ENCODE measurements at regions not wholly inside any gene's neighbourhood (a gene's known extent, or its start where the extent isn't known, plus 50 kb on each side); places are given as distances from the start of the nearest gene placed in this dataset.

DNA sequence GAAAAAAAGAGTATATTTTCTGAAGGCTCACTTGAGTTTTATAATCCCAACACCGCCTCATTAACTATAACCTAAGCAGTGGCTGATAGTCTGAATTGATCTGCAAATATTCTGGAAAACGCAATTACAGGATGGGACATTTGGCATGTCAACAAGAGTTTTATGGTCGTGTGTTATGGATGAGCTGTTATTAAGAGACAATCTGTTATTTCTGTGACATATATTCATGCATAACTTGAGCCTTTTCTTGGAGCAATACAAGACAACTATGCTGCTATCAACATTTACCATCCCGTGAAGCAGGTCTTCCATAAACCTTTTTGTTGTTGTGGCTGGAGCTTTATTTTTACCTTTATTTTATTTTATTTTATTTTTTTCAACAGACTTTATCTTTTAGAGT is 164.4 kb downstream of the SCG2 start:
- H3K27ac ChIP-seq (replicated peaks in 1 of 4), result no peak overlapping the region
- peaks cover 0 to 6% (median 1%) of the 10 kb centered on the region in 4 donors for H3K4me1 ChIP-seq
- no peaks in the 10 kb centered on the region for H3K9me3 ChIP-seq
- TF ChIP-seq EP300 (IDR thresholded peaks at IDR 0.05) (no peak), CTCF (IDR thresholded peaks at IDR 0.05) (no peak), POLR2AphosphoS5 (IDR thresholded peaks at IDR 0.05) (no peak), POLR2A (IDR thresholded peaks at IDR 0.05; ENCODE audit: low read depth) (no peak)
- no peak overlapping the region for H3K4me3 ChIP-seq
- DNase-seq (ENCODE audit: extremely low spot score), result no peak
- H3K36me3 ChIP-seq, result no peaks in the 10 kb centered on the region
- intact Hi-C loops (cut with DNase I), result no loop called here
- no peaks in the 10 kb centered on the region for H3K27me3 ChIP-seq
- 83% methylated on average over 4 of the region's 4 CpGs for WGBS

DNA sequence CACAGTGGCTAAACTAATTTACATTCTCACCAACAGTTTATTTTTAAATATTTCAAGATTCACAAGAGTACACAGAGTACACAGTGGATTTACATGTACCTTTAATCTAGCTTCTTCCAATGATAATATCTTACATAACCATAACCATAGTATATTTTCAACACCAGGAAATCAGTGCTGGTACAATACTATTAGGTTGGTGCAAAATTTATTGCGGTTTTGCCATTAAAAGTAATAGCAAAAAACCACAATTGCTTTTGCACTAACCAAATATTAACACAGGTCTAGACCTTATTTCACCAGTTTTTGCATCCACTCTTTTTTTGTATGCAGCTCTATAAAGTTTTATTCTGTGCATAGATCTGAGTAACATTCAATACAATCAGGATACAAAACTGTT is 163.0 kb downstream of the SCG2 start:
- H3K27me3 ChIP-seq, result no peaks in the 10 kb centered on the region
- H3K4me1 ChIP-seq, result peaks cover 0 to 10% (median 4%) of the 10 kb centered on the region in 4 donors
- no peak overlapping the region for H3K4me3 ChIP-seq
- H3K9me3 ChIP-seq, result no peaks in the 10 kb centered on the region
- no peak for DNase-seq (ENCODE audit: extremely low spot score)
- H3K36me3 ChIP-seq, result no peaks in the 10 kb centered on the region
- WGBS, result 67% methylated on average over 1 of the region's 1 CpG
- intact Hi-C loops (cut with DNase I), result no loop called here
- H3K27ac ChIP-seq (replicated peaks in 1 of 4), result no peak overlapping the region
- no peak for TF ChIP-seq POLR2A (IDR thresholded peaks at IDR 0.05; ENCODE audit: low read depth)
- no peak for TF ChIP-seq POLR2AphosphoS5 (IDR thresholded peaks at IDR 0.05)
- TF ChIP-seq CTCF (IDR thresholded peaks at IDR 0.05), result no peak
- no peak for TF ChIP-seq EP300 (IDR thresholded peaks at IDR 0.05)

GRCh38 chr2:223439786-223440185 is 162.4 kb downstream of the SCG2 start:
- Histone ChIP-seq H3K9me3 (no peaks in the 10 kb centered on the region), H3K4me1 (peaks cover 0 to 11% (median 5%) of the 10 kb centered on the region in 4 donors), H3K36me3 (no peaks in the 10 kb centered on the region), H3K27me3 (no peaks in the 10 kb centered on the region), H3K4me3 (no peak overlapping the region), H3K27ac (replicated peaks in 1 of 4) (no peak overlapping the region)
- no peak for DNase-seq (ENCODE audit: extremely low spot score)
- no peak for TF ChIP-seq EP300 (IDR thresholded peaks at IDR 0.05)
- no peak for TF ChIP-seq POLR2AphosphoS5 (IDR thresholded peaks at IDR 0.05)
- no peak for TF ChIP-seq CTCF (IDR thresholded peaks at IDR 0.05)
- no peak for TF ChIP-seq POLR2A (IDR thresholded peaks at IDR 0.05; ENCODE audit: low read depth)
- intact Hi-C loops (cut with DNase I), result no loop called here
- 86% methylated on average over 1 of the region's 1 CpG for WGBS

- Histone ChIP-seq H3K36me3 (no peaks in the 10 kb centered on the region), H3K27me3 (no peaks in the 10 kb centered on the region), H3K27ac (replicated peaks in 1 of 4) (no peak overlapping the region), H3K4me3 (no peak overlapping the region), H3K4me1 (peaks cover 0 to 11% (median 5%) of the 10 kb centered on the region in 4 donors), H3K9me3 (no peaks in the 10 kb centered on the region)
- no peak for DNase-seq (ENCODE audit: extremely low spot score)
- TF ChIP-seq CTCF (IDR thresholded peaks at IDR 0.05) (no peak), EP300 (IDR thresholded peaks at IDR 0.05) (no peak), POLR2AphosphoS5 (IDR thresholded peaks at IDR 0.05) (no peak), POLR2A (IDR thresholded peaks at IDR 0.05; ENCODE audit: low read depth) (no peak)
- intact Hi-C loops (cut with DNase I), result no loop called here
- 25% methylated on average over 2 of the region's 2 CpGs for WGBS
These were observed 159.3 kb downstream of the SCG2 start for GRCh38 chr2:223442847-223443246.

DNA sequence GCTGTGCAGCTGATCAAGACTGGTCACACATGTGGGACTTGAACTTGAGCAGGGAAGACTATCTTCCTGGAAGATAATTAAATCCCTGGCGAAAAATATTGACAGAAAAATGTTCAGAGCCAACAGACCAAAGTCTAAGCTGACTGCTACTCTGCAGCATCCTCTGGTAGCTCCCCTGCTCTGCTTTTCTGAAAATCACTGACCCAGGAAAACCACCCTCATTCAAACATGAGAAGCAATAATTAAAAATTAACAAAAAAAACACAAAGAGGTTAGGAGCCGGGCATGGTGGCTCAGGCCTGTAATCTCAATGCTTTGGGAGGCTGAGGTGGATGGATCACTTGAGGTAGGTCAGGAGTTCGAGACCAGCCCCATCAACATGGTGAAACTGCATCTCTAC is 151.9 kb downstream of the SCG2 start:
- DNase-seq (ENCODE audit: extremely low spot score), result no peak
- no peak for TF ChIP-seq POLR2A (IDR thresholded peaks at IDR 0.05; ENCODE audit: low read depth)
- no peak for TF ChIP-seq POLR2AphosphoS5 (IDR thresholded peaks at IDR 0.05)
- TF ChIP-seq CTCF (IDR thresholded peaks at IDR 0.05), result no peak
- no peak for TF ChIP-seq EP300 (IDR thresholded peaks at IDR 0.05)
- no peaks in the 10 kb centered on the region for H3K9me3 ChIP-seq
- no peaks in the 10 kb centered on the region for H3K36me3 ChIP-seq
- 92% methylated on average over 3 of the region's 3 CpGs for WGBS
- H3K27ac ChIP-seq (replicated peaks in 1 of 4), result no peak overlapping the region
- H3K4me3 ChIP-seq, result no peak overlapping the region
- intact Hi-C loops (cut with DNase I), result no loop called here
- no peaks in the 10 kb centered on the region for H3K4me1 ChIP-seq
- H3K27me3 ChIP-seq, result no peaks in the 10 kb centered on the region
